ENCODE measurements at regions not wholly inside any gene's neighbourhood (a gene's known extent, or its start where the extent isn't known, plus 50 kb on each side); places are given as distances from the start of the nearest gene placed in this dataset.

GRCh38 chr12:22978962-22979361 lies 354.0 kb downstream of the ETNK1 start:
- Mint-ChIP-seq H3K27ac (ENCODE audit: unreplicated experiment) (no peak overlapping the region), H3K4me3 (ENCODE audit: unreplicated experiment) (no peak overlapping the region), H3K36me3 (ENCODE audit: low read depth, unreplicated experiment) (no peaks in the 10 kb centered on the region), H3K4me1 (ENCODE audit: unreplicated experiment) (peaks cover 12% of the 10 kb centered on the region), H3K9me3 (ENCODE audit: unreplicated experiment) (no peaks in the 10 kb centered on the region), H3K27me3 (ENCODE audit: unreplicated experiment) (no peaks in the 10 kb centered on the region)
- no peak for TF ChIP-seq CTCF (IDR thresholded peaks at IDR 0.05; ENCODE audit: unreplicated experiment)
- DNase-seq (ENCODE audit: low spot score) = no peak

GRCh38 chr12:22979854-22980469 lies 355.0 kb downstream of the ETNK1 start:
- H3K27me3 Mint-ChIP-seq (ENCODE audit: unreplicated experiment) = no peaks in the 10 kb centered on the region
- no peak for TF ChIP-seq CTCF (IDR thresholded peaks at IDR 0.05; ENCODE audit: unreplicated experiment)
- H3K4me3 Mint-ChIP-seq (ENCODE audit: unreplicated experiment) = no peak overlapping the region
- no peak for DNase-seq (ENCODE audit: low spot score)
- no peaks in the 10 kb centered on the region for H3K9me3 Mint-ChIP-seq (ENCODE audit: unreplicated experiment)
- H3K4me1 Mint-ChIP-seq (ENCODE audit: unreplicated experiment) = peaks cover 12% of the 10 kb centered on the region
- H3K27ac Mint-ChIP-seq (ENCODE audit: unreplicated experiment) = peak overlapping the region; percentile 88
- H3K36me3 Mint-ChIP-seq (ENCODE audit: low read depth, unreplicated experiment) = no peaks in the 10 kb centered on the region

- Mint-ChIP-seq H3K9me3 (ENCODE audit: unreplicated experiment) (no peaks in the 10 kb centered on the region), H3K27ac (ENCODE audit: unreplicated experiment) (no peak overlapping the region), H3K4me3 (ENCODE audit: unreplicated experiment) (no peak overlapping the region), H3K36me3 (ENCODE audit: low read depth, unreplicated experiment) (no peaks in the 10 kb centered on the region), H3K4me1 (ENCODE audit: unreplicated experiment) (peaks cover 12% of the 10 kb centered on the region), H3K27me3 (ENCODE audit: unreplicated experiment) (no peaks in the 10 kb centered on the region)
- no peak for TF ChIP-seq CTCF (IDR thresholded peaks at IDR 0.05; ENCODE audit: unreplicated experiment)
- no peak for DNase-seq (ENCODE audit: low spot score)
Observed at GRCh38 chr12:22981711-22982110, 356.7 kb downstream of the ETNK1 start.

- Mint-ChIP-seq H3K9me3 (ENCODE audit: unreplicated experiment) (no peaks in the 10 kb centered on the region), H3K4me1 (ENCODE audit: unreplicated experiment) (peaks cover 12% of the 10 kb centered on the region), H3K4me3 (ENCODE audit: unreplicated experiment) (no peak overlapping the region), H3K36me3 (ENCODE audit: low read depth, unreplicated experiment) (no peaks in the 10 kb centered on the region), H3K27me3 (ENCODE audit: unreplicated experiment) (no peaks in the 10 kb centered on the region), H3K27ac (ENCODE audit: unreplicated experiment) (no peak overlapping the region)
- TF ChIP-seq CTCF (IDR thresholded peaks at IDR 0.05; ENCODE audit: unreplicated experiment) = no peak
- no peak for DNase-seq (ENCODE audit: low spot score)
Observed at GRCh38 chr12:22982635-22983034, 357.7 kb downstream of the ETNK1 start.

- DNase-seq (ENCODE audit: low spot score) = no peak
- H3K9me3 Mint-ChIP-seq (ENCODE audit: unreplicated experiment) = no peaks in the 10 kb centered on the region
- no peaks in the 10 kb centered on the region for H3K4me1 Mint-ChIP-seq (ENCODE audit: unreplicated experiment)
- H3K27me3 Mint-ChIP-seq (ENCODE audit: unreplicated experiment) = no peaks in the 10 kb centered on the region
- no peak overlapping the region for H3K27ac Mint-ChIP-seq (ENCODE audit: unreplicated experiment)
- H3K4me3 Mint-ChIP-seq (ENCODE audit: unreplicated experiment) = no peak overlapping the region
- TF ChIP-seq CTCF (IDR thresholded peaks at IDR 0.05; ENCODE audit: unreplicated experiment) = no peak
- no peaks in the 10 kb centered on the region for H3K36me3 Mint-ChIP-seq (ENCODE audit: low read depth, unreplicated experiment)
Observed at GRCh38 chr12:22986997-22987396, 362.0 kb downstream of the ETNK1 start.

Measured in endothelial cell (in vitro differentiated cells).